ENCODE measurements at regions not wholly inside any gene's neighbourhood (a gene's known extent, or its start where the extent isn't known, plus 50 kb on each side); places are given as distances from the start of the nearest gene placed in this dataset.
A peak's percentile ranks its signal among the peaks of the same experiment; 100 is the strongest.

DNA sequence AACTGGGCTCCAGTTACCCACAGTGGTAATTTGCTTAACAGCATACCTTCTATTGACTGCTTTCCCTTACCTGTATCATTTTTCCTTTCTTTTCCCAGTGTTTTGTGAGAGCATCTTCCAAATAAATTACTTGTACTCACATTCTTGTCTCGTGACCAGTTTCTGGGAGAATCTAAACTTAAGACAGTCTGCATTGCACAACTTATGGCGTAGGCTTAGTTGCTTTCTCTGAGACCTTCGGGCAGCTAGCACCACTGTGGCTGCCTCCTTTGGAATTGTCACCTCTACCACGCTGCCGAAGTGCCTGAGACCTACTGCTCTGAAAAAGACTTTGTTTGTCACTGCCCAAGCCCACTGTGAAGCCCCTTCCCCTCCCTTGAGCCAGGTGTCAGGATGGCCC, 188.1 kb upstream of the BMP2 start:
- no peak for DNase-seq (ENCODE audit: low read depth in 2 of 3, low spot score in 2 of 3)

DNA sequence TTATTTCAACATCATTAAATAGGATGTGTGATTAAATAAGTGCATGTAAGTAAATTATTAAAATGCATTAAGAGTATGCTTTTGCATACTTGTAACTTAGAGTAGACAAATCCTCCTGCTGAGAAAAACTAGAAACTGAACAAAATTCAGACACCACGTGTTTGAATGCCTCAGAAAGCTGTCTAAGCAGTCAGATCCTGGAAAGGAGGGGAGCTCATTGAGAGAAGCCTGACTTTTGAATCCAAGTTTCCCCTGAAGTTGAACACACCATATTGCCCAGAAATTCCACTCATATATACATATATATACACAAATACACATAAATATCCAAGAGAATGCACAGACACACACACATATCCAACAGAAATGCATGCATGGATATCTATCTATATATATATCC, 190.0 kb upstream of the BMP2 start:
- no peak for DNase-seq (ENCODE audit: low read depth in 2 of 3, low spot score in 2 of 3)

DNA sequence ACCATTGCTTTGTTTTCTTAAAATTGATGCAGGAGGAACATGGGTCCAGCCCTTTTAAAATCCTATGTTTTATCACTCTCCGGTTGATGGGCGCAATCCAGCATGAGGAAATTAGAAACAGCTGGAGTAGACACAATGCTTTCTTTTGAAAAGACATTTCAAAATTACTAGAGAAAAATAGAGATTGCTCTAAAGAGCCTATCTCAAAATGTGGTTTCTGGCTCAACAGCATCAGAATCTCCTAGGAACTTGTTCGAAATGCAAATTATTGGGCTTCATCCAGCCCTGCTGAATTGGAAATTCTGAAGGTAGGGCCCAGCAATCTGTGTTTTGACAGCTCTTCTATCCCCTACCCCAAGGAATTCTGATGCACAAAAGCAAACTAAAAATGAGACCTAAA, 190.8 kb upstream of the BMP2 start:
- DNase-seq (ENCODE audit: low read depth in 2 of 3, low spot score in 2 of 3) = no peak

DNA sequence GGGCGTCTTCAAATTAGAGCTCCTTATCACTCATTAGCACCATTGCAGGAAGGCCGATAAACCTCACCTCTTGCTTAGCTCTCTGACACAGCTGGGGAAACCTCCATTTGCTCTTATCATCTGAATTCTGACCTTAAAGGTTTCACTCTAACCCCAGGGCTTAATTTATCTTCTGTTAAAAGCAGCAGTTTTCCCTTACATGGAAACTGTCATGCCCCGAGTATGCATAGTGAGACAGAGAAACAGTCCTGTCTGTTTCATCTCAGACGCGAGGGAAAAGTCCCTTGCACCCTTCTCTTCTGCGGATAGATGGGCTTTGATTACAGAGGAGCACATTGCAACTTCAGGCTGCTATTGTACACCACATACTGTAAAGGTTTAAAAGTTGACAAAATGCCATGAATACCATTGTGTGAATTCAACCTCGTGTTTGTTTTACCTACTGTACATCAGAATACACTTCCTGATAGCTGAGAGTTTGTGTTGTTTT, 191.5 kb upstream of the BMP2 start:
- peak in 1 of 3 donors; percentile 11 for DNase-seq (ENCODE audit: low read depth in 2 of 3, low spot score in 2 of 3)

DNA sequence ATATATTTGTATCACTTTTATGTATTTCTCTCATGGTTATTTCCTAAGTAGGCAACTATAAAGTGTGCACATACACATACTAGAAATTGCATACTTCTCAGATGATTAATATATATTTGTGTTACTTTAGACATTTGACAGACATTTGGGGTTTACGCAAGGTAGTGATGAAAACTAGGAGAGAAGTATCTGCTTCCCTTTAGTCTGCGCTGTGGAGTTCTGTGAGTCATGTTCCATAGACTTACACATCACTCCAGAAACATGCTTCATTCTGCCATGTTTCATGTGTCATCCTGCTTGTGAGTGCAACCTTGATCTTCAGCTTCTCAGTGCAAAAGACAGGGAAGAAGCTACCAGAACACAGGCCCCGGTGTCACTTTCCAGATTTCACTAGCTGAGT, 200.7 kb upstream of the BMP2 start:
- DNase-seq (ENCODE audit: low read depth in 2 of 3, low spot score in 2 of 3) = no peak

DNA sequence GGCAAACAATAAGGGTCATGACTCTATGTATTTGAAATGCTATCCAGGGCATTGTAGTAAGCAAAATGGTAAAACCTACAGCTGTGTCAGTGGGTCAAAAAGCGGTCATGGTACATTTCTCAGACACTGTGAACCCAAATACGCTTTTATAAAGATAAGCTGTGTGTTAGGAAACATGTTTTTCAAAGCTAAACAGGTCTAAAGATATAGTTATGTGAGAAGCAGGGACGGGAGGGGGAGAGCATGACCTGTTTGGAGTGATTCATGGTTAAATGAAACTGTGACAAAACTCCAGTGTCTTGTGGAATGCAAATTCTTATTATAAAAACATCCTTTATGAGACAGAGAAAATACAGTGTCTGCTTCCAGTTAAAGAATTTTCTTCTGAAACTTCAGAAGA, 205.4 kb upstream of the BMP2 start:
- DNase-seq (ENCODE audit: low read depth in 2 of 3, low spot score in 2 of 3) = no peak

DNA sequence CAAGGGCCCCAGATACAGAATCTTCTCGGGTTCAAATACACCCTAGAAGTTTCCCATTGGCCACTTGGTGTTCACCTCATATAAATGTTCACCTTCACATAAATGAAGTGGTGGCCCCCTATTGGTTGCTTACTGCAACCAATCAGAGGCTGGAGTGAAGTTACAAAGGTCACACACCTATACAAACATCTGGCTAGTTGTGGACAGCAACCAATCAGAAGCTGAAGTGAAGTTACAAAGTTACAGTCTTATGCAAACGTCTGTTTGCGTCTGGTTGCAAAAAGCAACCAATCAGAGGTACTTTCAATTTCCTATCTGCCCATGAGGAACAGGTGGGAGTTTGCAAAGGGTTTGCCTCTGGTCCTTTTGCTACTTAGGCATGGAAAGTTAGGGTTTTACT, 206.5 kb upstream of the BMP2 start:
- no peak for DNase-seq (ENCODE audit: low read depth in 2 of 3, low spot score in 2 of 3)

DNA sequence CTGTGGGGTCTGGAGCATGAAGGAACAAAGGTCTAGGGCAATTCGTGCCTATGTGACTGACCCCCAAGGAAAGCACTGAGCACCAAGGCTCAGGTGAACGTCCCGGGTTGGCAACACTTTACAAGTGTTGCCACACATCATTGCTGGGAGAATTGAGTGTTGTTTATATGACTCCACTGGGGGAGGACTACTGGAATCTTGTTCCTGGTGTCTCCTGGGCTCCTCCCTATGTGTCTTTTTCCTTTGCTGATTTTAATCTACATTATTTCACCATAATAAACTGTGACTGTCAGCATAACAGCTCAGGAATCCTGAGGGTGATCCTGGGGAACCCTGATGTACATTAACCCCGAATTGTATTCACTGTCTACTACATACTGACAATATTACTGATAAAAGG, 207.7 kb upstream of the BMP2 start:
- no peak for DNase-seq (ENCODE audit: low read depth in 2 of 3, low spot score in 2 of 3)

DNA sequence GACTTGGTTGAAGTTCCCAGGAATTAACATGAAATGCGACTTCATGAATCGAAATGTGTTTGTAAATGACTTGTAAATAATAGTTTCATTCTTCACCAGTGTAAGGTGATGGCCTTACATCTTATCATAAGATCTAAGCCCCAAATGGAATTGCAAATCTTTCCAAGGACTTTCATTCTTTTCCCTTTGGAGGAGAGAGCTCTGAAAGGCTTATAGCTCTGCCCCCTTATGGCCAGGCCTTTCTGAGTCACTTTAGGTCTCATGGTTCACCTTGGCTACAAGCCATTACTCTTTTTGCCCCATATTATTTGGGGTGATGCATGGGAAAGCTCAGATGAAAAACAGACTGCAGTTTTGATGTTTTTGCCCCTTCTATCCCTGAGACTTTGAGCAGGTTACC, 209.1 kb upstream of the BMP2 start:
- no peak for DNase-seq (ENCODE audit: low read depth in 2 of 3, low spot score in 2 of 3)

DNA sequence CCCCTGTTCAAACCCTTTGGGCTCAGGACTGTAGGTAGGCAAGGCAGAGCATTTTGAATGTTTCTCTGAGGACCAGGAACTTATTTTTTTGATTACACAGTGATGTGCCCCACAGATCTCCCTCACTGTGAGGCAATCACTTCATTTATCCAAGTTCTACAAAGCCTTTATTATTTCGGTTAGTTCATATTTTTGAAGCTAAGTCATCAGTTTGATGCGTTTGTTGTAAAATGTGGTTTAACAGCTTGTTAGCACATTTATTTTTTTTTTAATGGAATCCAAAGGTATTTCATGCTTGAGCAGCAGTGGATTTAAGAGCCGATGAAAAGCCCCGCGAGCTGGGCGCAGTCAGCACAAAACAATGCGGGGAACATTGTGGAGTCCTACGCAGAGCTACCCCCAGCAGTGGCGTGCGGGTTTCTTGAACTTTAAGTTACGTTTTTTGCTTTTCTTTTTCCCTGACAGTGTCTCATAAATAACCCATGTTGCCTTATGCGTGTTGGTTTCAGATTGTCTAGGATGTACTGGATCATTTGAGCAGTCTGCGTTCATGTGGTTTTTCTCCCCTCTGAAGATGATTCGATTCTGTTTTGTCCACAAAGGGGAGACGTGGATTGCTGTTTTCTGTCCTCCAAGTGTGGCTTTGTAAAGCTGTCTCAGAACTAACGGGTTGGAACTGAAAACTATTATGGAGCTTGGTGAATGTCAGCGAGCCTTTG, 233.6 kb upstream of the BMP2 start:
- DNase-seq (ENCODE audit: low read depth in 2 of 3, low spot score in 2 of 3) = no peak

DNA sequence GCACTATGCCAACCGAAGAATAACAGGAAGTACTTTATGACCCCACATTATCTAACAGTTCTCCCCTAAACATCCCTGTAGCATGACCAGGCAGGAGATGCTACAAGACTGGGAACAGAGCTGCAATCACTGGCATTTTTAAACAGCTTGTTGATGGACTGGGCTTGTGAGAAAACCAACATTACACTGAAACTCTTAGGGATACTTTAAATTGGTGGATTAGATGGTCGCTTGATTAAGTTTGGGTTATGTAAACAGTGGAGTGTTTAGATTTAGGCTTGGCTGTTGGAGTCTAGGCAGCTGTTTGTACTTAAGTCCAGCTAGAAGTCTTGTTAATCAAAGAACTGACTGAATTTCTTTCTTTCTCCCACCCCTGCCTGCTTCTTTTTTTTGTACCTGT, 234.1 kb upstream of the BMP2 start:
- DNase-seq (ENCODE audit: low read depth in 2 of 3, low spot score in 2 of 3) = no peak

DNA sequence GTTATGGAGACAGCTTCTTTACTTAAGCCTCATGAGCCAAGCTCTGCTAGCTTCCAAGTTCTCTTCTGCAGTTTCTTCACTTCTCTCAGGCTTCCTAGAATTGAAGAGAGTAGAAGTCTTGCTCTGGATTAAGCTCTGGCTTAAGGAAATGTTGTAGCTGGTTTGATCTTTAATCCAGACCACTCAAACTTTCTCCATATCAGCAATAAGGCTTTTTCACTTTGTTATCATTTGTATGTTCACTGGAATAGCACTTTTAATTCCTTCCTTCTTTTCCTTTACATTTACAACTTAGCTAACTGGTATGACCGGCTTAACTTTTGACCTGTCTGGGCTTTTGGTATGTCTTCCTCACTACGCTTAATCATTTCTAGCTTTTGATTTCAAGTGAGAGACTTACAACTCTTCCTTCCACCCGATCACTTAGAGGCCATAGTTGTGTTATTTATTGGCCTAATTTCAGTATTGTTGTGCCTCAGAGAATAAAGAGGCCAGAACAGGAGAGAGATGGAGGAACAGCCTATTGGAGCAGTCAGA, 236.6 kb upstream of the BMP2 start:
- no peak for DNase-seq (ENCODE audit: low read depth in 2 of 3, low spot score in 2 of 3)

DNA sequence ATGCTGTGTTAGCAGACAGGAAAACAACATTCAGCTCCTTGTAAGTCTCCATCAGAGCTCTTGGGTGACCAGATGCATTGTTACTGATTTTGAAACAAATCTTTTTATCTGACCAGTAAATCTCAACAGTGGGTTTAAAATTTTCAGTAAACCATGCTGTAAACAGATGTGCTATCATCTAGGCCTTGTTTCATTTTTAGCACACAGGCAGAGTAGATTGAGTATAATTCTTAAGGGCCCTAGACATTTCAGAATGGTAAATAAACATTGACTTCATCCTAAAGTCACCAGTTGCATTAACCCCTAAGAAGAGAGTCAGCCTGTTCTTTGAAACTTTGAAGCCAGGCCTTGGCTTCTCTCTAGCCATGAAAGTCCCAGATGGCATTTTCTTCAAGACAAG, 237.2 kb upstream of the BMP2 start:
- no peak for DNase-seq (ENCODE audit: low read depth in 2 of 3, low spot score in 2 of 3)

DNA sequence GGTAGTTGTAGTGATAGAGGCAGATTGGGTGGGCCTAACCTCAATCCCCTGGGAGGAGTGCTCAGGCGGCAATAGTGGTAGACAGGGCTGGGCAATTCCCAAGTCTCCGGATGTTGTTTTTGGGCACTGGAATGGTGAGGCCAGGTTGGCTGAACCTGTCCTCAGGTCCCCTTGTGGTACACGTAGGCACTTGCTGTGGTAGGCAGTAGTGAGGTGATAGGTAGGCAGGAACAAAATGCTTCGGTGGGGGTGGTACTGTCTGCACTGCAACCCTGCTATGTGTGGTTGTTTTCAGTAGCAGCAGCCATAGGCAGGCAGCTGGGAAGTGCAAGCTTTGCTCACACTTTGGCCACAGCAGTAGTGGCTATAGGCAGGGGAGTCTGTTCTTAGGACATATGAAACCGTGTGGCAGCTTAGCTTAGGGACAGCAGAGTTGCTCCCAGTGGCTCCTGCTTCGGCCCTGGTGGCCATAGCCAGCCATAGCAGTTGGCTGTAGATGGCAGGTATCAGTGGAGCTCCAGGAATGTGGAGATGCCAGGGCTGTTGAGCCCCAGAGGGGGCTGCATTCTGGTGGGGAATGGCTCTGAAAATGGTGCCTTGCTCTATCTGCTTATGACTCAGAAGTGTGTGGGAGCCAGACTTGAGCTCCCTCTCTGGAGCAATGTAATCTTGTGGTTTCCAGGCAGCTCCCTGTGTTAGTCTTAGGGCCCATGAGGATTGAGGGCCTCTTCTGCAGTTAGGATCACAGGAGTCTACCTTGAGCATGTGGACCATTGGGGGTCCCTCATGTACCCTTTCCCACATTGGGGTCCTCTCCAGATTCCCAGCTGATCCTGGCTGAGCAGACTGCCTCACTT, 241.8 kb upstream of the BMP2 start:
- no peak for DNase-seq (ENCODE audit: low read depth in 2 of 3, low spot score in 2 of 3)

DNA sequence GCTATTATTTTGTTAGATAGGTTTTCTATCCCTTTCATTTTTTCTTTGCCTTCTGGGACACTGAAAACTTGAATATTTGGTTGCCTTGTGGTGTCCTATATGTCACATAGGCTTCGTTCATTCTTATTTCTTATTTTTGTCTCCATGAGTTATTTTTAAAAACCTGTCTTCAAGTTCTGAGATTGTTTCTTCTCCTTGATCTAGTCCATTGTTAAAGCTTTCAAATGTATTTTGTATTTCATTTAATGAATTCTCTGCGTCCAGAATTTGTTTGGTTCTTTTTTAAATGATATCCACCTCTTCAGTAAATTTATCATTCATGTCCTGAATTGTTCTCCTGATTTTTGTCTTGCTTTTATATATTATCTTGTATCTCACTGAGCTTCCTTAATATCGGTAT, 243.2 kb upstream of the BMP2 start:
- no peak for DNase-seq (ENCODE audit: low read depth in 2 of 3, low spot score in 2 of 3)

DNA sequence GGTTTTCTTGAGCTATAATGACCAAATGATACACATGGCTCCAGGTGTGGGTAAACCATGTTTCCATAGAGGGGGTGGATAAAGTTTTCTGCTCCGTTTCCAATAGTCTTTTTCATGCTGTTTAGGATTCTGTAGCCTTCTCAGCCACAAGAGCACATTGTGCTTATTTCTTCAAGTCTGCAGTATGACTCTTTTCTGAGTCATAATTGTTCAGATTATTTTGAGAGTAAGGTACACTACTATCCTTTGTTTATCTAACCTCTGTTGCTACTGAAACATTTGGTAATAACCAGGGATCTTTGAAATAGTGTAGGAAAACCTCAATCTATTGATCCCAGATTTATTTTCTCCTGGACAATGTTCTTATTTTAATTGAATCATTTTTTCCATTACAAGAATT, 247.9 kb upstream of the BMP2 start:
- DNase-seq (ENCODE audit: low read depth in 2 of 3, low spot score in 2 of 3) = no peak

DNA sequence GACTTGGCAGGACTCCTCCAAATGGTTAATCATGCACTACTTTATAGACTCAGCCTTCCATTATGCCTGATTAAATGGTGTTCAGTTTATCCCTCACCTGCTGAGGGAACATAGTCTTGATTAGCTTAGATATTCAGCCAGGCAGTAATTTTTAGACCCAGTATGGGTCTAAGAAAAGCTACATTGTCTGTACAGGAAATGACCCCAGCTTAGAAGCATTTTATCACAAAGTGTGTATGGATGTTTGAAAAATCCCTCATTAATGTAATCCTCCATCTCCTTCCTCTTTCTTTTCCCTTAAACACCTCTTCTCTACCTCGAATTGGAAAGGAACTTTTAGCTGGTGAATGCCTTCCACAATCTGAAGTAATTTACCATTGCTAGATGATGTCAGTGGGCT, 252.2 kb upstream of the BMP2 start:
- DNase-seq (ENCODE audit: low read depth in 2 of 3, low spot score in 2 of 3) = no peak

DNA sequence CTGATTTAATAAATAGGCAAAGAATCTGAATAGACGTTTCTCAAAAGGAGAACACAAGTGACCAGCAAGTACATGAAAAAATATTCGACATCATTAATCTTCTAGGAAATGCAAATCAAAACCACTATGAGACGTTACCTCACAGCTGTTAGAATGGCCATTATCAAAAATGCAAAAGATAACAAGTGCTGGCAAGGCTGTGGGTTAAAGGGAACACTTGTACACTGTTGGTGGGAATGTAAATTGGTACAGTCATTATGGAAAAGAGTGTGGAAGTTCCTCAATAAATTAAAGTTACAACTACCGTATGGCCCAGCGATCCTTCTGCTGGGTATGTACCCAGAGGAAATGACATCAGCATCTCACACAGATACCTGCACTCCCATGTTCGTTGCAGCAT, 253.9 kb upstream of the BMP2 start:
- no peak for DNase-seq (ENCODE audit: low read depth in 2 of 3, low spot score in 2 of 3)

DNA sequence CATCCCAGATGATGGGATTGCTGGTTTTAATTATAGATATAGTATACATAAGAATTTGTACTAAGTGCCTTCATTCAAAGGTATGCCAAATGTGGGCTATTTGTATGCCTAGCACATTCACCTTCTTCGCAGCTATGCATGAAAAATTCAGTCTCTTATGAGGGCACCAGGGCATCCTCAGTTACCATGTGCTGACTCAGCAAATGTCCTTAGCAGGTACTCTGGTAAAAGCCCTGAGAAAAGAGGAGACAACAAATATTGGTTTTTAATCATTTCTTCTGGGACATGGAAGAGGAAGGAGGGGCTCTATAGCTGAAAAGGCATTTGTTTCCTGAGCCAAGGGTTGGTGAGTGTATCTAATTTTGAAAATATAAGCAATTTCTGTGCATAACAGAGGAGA, 258.1 kb upstream of the BMP2 start:
- DNase-seq (ENCODE audit: low read depth in 2 of 3, low spot score in 2 of 3) = no peak

DNA sequence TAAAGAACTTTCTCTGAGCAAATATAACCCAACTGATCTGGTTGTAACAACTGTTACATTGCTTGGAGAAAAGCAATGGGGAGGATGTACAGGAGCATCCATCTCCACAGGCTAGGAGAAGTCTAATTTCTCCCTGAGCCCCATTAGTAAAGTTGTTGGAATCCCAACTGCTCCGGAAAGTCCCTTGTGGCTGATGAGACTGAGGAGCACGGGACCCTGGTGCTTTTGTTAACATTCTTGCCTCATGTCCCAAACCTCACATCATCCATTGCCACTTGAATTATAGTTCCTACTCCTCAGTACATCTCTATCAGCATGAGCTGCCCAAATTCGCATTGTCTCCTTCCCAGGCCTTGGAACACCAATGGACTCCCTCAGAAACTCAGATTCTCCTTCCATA, 260.6 kb upstream of the BMP2 start:
- DNase-seq (ENCODE audit: low read depth in 2 of 3, low spot score in 2 of 3) = no peak

DNA sequence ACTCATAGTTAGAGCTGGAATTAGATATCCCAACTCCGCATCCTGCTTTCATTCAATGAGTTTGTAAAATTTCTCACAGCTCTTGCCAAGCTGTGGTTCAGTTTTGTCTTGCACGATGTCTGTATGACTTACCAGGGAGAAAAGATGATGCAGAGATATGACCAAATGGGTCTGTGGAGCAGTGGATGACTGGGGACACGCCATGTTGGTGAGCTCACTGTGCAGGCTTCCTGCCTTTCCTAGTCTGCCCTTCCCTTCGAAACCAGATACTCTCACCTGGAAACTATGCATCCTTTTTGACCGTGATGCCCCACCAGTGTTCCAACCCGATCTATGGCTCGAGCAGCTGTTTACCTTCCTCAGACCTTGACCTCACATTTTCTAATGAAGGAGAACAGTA, 262.7 kb upstream of the BMP2 start:
- no peak for DNase-seq (ENCODE audit: low read depth in 2 of 3, low spot score in 2 of 3)

DNA sequence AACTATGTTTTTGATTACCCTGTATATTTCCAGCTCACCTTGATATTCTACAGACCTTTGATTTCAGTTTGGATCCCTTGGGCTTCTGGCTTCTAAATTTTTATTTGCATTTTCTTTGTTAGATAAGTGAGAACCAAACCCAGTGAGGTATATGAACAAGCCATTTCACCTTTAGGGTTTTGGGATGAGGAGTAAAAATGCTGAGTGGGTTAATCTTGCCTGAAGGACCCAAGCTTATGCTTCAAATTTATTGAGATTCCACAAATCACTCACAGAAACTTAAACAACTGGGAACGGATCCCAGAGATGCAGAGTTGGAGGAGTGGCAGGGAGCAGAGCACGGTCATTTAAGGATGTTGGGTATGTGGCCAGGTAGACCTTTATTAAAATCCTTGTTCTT, 263.3 kb upstream of the BMP2 start:
- no peak for DNase-seq (ENCODE audit: low read depth in 2 of 3, low spot score in 2 of 3)

Measured in hematopoietic multipotent progenitor cell (in vitro differentiated cells).